Vagina (tissue), 2 donors: ENCODE measurements at regions not wholly inside any gene's neighbourhood (a gene's known extent, or its start where the extent isn't known, plus 50 kb on each side); places are given as distances from the start of the nearest gene placed in this dataset.

Experiments
- POLR2AphosphoS5 ChIP-seq, 2 donors: sonication (generic); formaldehyde crosslinking; IDR thresholded peaks; one replicate each; pipeline ENCODE4 v1.9.0; 2017; ENCODE audit warnings: antibody characterized with exemption in 2 of 2, mild to moderate bottlenecking in 2 of 2, low read depth in 1 of 2; ENCODE audit not compliant: insufficient read depth in 1 of 2
- TF ChIP-seq, protein P1 (sequence below), 3 experiments: fragments of 450-650 bp in 2 of 3; fragments of 200-600 bp in 1 of 3; sonication (generic) in 1 of 3; IDR thresholded peaks; one replicate each; pipeline ENCODE4 v1.5.1; 2017 to 2019; ENCODE audit warnings: antibody characterized with exemption in 3 of 3, mild to moderate bottlenecking in 2 of 3, moderate library complexity in 2 of 3

DNA sequence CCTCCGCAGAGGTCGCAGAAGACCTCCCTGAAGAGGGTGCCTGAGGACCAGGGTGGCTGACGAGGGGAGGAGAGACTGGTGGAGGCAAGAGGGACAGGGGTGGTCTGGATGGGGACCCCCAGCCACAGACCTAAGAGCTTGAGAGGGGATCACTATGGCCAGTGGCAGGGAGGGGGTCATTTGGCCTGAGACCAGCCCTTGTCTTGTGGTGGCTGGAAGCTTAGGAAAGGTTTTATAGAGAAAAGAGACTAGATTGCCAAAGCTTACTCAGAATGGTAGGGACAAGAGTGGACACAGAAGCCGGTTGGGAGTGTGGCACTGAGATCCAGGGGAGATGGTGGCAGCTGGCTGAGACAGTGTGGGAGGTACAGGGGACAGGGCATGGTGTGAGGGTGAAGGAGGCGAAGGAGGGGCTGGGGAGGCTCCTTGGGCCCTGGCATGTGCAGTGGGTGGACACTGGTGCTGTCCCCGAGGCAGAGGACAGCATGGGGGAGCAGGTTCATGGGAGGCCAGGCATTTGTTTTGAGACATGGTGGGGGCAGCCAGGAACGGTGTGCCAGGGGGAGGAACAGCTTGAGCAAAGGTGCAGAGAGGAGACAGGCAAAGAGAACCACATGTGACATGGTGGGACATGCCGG is 123.0 kb downstream of the C9orf50 start:
- TF ChIP-seq, protein P1, sequence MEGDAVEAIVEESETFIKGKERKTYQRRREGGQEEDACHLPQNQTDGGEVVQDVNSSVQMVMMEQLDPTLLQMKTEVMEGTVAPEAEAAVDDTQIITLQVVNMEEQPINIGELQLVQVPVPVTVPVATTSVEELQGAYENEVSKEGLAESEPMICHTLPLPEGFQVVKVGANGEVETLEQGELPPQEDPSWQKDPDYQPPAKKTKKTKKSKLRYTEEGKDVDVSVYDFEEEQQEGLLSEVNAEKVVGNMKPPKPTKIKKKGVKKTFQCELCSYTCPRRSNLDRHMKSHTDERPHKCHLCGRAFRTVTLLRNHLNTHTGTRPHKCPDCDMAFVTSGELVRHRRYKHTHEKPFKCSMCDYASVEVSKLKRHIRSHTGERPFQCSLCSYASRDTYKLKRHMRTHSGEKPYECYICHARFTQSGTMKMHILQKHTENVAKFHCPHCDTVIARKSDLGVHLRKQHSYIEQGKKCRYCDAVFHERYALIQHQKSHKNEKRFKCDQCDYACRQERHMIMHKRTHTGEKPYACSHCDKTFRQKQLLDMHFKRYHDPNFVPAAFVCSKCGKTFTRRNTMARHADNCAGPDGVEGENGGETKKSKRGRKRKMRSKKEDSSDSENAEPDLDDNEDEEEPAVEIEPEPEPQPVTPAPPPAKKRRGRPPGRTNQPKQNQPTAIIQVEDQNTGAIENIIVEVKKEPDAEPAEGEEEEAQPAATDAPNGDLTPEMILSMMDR (IDR thresholded peaks at IDR 0.05): no peak
- TF ChIP-seq POLR2AphosphoS5 (IDR thresholded peaks at IDR 0.05; ENCODE audit: insufficient read depth in 1 of 2, low read depth in 1 of 2): no peak
